ENCODE measurements at regions not wholly inside any gene's neighbourhood (a gene's known extent, or its start where the extent isn't known, plus 50 kb on each side); places are given as distances from the start of the nearest gene placed in this dataset.

GRCh38 chr3:95184038-95184437, 1121.2 kb downstream of the NSUN3 start:
- DNase-seq (ENCODE audit: extremely low spot score): no peak
- intact Hi-C loops (cut with DNase I): no loop called here
- Histone ChIP-seq H3K4me1 (no peaks in the 10 kb centered on the region), H3K27ac (replicated peaks in 1 of 4) (no peak overlapping the region), H3K4me3 (no peak overlapping the region), H3K27me3 (no peaks in the 10 kb centered on the region), H3K36me3 (no peaks in the 10 kb centered on the region), H3K9me3 (no peaks in the 10 kb centered on the region)
- no CpG with 5 or more reads among the region's 6 CpGs for WGBS
- TF ChIP-seq POLR2AphosphoS5 (IDR thresholded peaks at IDR 0.05) (no peak), POLR2A (IDR thresholded peaks at IDR 0.05; ENCODE audit: low read depth) (no peak), EP300 (IDR thresholded peaks at IDR 0.05) (no peak)
- TF ChIP-seq, protein P1, sequence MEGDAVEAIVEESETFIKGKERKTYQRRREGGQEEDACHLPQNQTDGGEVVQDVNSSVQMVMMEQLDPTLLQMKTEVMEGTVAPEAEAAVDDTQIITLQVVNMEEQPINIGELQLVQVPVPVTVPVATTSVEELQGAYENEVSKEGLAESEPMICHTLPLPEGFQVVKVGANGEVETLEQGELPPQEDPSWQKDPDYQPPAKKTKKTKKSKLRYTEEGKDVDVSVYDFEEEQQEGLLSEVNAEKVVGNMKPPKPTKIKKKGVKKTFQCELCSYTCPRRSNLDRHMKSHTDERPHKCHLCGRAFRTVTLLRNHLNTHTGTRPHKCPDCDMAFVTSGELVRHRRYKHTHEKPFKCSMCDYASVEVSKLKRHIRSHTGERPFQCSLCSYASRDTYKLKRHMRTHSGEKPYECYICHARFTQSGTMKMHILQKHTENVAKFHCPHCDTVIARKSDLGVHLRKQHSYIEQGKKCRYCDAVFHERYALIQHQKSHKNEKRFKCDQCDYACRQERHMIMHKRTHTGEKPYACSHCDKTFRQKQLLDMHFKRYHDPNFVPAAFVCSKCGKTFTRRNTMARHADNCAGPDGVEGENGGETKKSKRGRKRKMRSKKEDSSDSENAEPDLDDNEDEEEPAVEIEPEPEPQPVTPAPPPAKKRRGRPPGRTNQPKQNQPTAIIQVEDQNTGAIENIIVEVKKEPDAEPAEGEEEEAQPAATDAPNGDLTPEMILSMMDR (IDR thresholded peaks at IDR 0.05): no peak

- no peaks in the 10 kb centered on the region for H3K9me3 ChIP-seq
- intact Hi-C loops (cut with DNase I): no loop called here
- no peaks in the 10 kb centered on the region for H3K4me1 ChIP-seq
- WGBS: 73% methylated on average over 1 of the region's 1 CpG
- no peaks in the 10 kb centered on the region for H3K36me3 ChIP-seq
- H3K27ac ChIP-seq (replicated peaks in 1 of 4): no peak overlapping the region
- DNase-seq (ENCODE audit: extremely low spot score): no peak
- H3K27me3 ChIP-seq: no peaks in the 10 kb centered on the region
- H3K4me3 ChIP-seq: no peak overlapping the region
- TF ChIP-seq EP300 (IDR thresholded peaks at IDR 0.05) (no peak), POLR2AphosphoS5 (IDR thresholded peaks at IDR 0.05) (no peak), POLR2A (IDR thresholded peaks at IDR 0.05; ENCODE audit: low read depth) (no peak)
- TF ChIP-seq, protein P1 (IDR thresholded peaks at IDR 0.05): no peak
Measured at GRCh38 chr3:95189348-95189747, 1126.5 kb downstream of the NSUN3 start.

DNA sequence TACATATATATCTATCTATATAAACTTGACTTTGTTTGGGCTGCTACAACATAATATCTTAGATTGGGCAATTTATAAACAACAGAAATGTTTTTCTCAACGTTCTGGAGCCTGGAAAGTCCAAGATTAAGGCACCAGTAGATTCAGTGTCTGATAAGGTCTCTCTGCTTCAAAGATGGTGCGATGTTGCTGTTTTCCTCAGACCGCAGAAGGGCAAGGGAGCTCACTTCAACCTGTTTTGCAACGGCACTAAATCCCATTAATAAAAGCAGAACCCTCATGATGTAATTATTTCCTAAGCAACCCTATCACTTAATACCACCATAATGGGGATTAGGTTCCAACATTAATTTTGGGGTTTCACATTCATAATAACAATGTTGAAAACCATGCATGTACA, 1134.8 kb downstream of the NSUN3 start:
- WGBS: 88% methylated on average over 4 of the region's 4 CpGs
- no peak for TF ChIP-seq EP300 (IDR thresholded peaks at IDR 0.05)
- TF ChIP-seq POLR2AphosphoS5 (IDR thresholded peaks at IDR 0.05): no peak
- TF ChIP-seq, protein P1 (IDR thresholded peaks at IDR 0.05): no peak
- TF ChIP-seq POLR2A (IDR thresholded peaks at IDR 0.05; ENCODE audit: low read depth): no peak
- H3K27me3 ChIP-seq: no peaks in the 10 kb centered on the region
- no peak for DNase-seq (ENCODE audit: extremely low spot score)
- no peak overlapping the region for H3K27ac ChIP-seq (replicated peaks in 1 of 4)
- no peaks in the 10 kb centered on the region for H3K36me3 ChIP-seq
- H3K4me3 ChIP-seq: no peak overlapping the region
- no peaks in the 10 kb centered on the region for H3K9me3 ChIP-seq
- intact Hi-C loops (cut with DNase I): no loop called here
- no peaks in the 10 kb centered on the region for H3K4me1 ChIP-seq

GRCh38 chr3:95200384-95200783, 1137.5 kb downstream of the NSUN3 start:
- WGBS: 86% methylated on average over 1 of the region's 1 CpG
- TF ChIP-seq POLR2AphosphoS5 (IDR thresholded peaks at IDR 0.05): no peak
- TF ChIP-seq EP300 (IDR thresholded peaks at IDR 0.05): no peak
- TF ChIP-seq, protein P1 (IDR thresholded peaks at IDR 0.05): no peak
- no peak for TF ChIP-seq POLR2A (IDR thresholded peaks at IDR 0.05; ENCODE audit: low read depth)
- no peaks in the 10 kb centered on the region for H3K36me3 ChIP-seq

GRCh38 chr3:95210878-95211277, 1148.0 kb downstream of the NSUN3 start:
- no peak for DNase-seq (ENCODE audit: extremely low spot score)
- Histone ChIP-seq H3K4me3 (no peak overlapping the region), H3K27me3 (no peaks in the 10 kb centered on the region), H3K9me3 (no peaks in the 10 kb centered on the region), H3K4me1 (no peaks in the 10 kb centered on the region), H3K36me3 (no peaks in the 10 kb centered on the region), H3K27ac (replicated peaks in 1 of 4) (no peak overlapping the region)
- intact Hi-C loops (cut with DNase I): no loop called here
- no peak for TF ChIP-seq POLR2A (IDR thresholded peaks at IDR 0.05; ENCODE audit: low read depth)
- no peak for TF ChIP-seq EP300 (IDR thresholded peaks at IDR 0.05)
- TF ChIP-seq, protein P1 (IDR thresholded peaks at IDR 0.05): no peak
- TF ChIP-seq POLR2AphosphoS5 (IDR thresholded peaks at IDR 0.05): no peak
- WGBS: 58% methylated on average over 1 of the region's 1 CpG

More at GRCh38 chr3:95200384-95200783, 1137.5 kb downstream of the NSUN3 start:
- Histone ChIP-seq H3K27ac (replicated peaks in 1 of 4) (no peak overlapping the region), H3K4me3 (no peak overlapping the region), H3K4me1 (no peaks in the 10 kb centered on the region), H3K27me3 (no peaks in the 10 kb centered on the region), H3K9me3 (peaks cover 0 to 5% (median 2%) of the 10 kb centered on the region in 4 donors)
- intact Hi-C loops (cut with DNase I): no loop called here
- no peak for DNase-seq (ENCODE audit: extremely low spot score)
